Heart left ventricle (tissue), 16 donors: ENCODE measurements at regions not wholly inside any gene's neighbourhood (a gene's known extent, or its start where the extent isn't known, plus 50 kb on each side); places are given as distances from the start of the nearest gene placed in this dataset.

Source experiments
- ATAC-seq, 4 donors: fragments of 200-7000 bp; cut with Tn5 transposase; one replicate each; pipeline ENCODE4 v1.9.1; 2020 to 2022; ENCODE audit warnings: moderate library complexity in 4 of 4, mild to moderate bottlenecking in 3 of 4, moderate number of reproducible peaks in 1 of 4
- DNase-seq, 5 donors: peaks; one replicate each; pipeline ENCODE4 v3.0.0-alpha.2; 2020
- H3K27ac ChIP-seq, 12 donors: fragments of 200-600 bp; sonication (generic) in 4 of 12; one replicate each; pipeline versions ENCODE4 v1.5.0 to v1.8.0; 2016 to 2022; ENCODE audit warnings: mild to moderate bottlenecking in 2 of 12
- H3K27me3 ChIP-seq, 9 donors: fragments of 200-600 bp; sonication (generic) in 2 of 9; one replicate each; pipeline versions ENCODE4 v1.5.1 to v1.8.0; 2016 to 2022; ENCODE audit warnings: mild to moderate bottlenecking in 3 of 9
- H3K36me3 ChIP-seq, 9 donors: fragments of 200-600 bp; sonication (generic) in 2 of 9; one replicate each; pipeline versions ENCODE4 v1.5.0 to v1.8.0; 2018 to 2022; ENCODE audit warnings: mild to moderate bottlenecking in 2 of 9
- H3K4me1 ChIP-seq, 12 donors: fragments of 200-600 bp; sonication (generic) in 4 of 12; one replicate each; pipeline versions ENCODE4 v1.5.0 to v1.8.0; 2016 to 2022; ENCODE audit warnings: mild to moderate bottlenecking in 3 of 12
- H3K4me3 ChIP-seq, 12 donors: fragments of 200-600 bp; sonication (generic) in 4 of 12; one replicate each; pipeline versions ENCODE4 v1.5.0 to v1.8.0; 2017 to 2022; ENCODE audit warnings: mild to moderate bottlenecking in 9 of 12, moderate library complexity in 4 of 12
- H3K9me3 ChIP-seq, 12 donors: fragments of 200-600 bp; sonication (generic) in 4 of 12; one replicate each; pipeline versions ENCODE4 v1.5.0 to v1.8.0; 2016 to 2022; ENCODE audit warnings: mild to moderate bottlenecking in 1 of 12
- POLR2A ChIP-seq, 2 donors: fragments of 450-650 bp; IDR thresholded peaks; one replicate each; pipeline ENCODE4 v1.6.1; 2017; ENCODE audit warnings: antibody characterized with exemption in 2 of 2, mild to moderate bottlenecking in 2 of 2, moderate library complexity in 2 of 2
- WGBS, 4 donors: extraction: QIAGEN DNeasy Blood & Tissue Kit in 2 of 4; methylation state at CpG; one replicate each; pipeline versions ENCODE4 v1.1.5 to v1.1.7; 2013 to 2018; 5-methylcytosine and 5-hydroxymethylcytosine counted together
- intact Hi-C, 10 donors: fragments of 100-400 bp; cut with DNase I; formaldehyde crosslinking; loops; one replicate each; pipeline versions ENCODE4 v1.11.1 to v1.14.2; 2022
- TF ChIP-seq, protein P1 (sequence below), 12 donors: fragments of 200-600 bp; sonication (generic) in 4 of 12; IDR thresholded peaks; one replicate each; pipeline versions ENCODE4 v1.5.0 to v1.8.0; 2018 to 2022; ENCODE audit warnings: antibody characterized with exemption in 12 of 12, mild to moderate bottlenecking in 5 of 12
- donor health status: ischemic (EF 13 %, LVEDD 7.1; RV severe dilation, severe dysfunction).
- donor health status: healthy with polysubstance abuse.
- donor health status: DM: no; HTN: yes; CAD: no.
- donor health status: DM: no; HTN: no; CAD: no.
- donor health status: ischemic (EF 25% LVEDD 6.9; RV normal size, moderate dysfunction).
- donor health status: ischemic (EF 25% LVEDD 5.7; RV mildly dilated, moderate dysfunction).
- donor health status: healthy.
- donor health status: DM: yes; HTN: yes; CAD: no.
- donor health status: ischemic (EF 35%, LVEDD 5.7; RV mildly dilated, moderate dysfunction).
- donor health status: nonischemic (EF 11% LVEDD 7.7; RV severe dilation, severe dysfunction).
- donor health status: DM: yes; HTN: yes; CAD: no.
- donor health status: PGD.
- donor health status: ischemic (EF 29% LVEDD 5.4; RV normal size, mild dysfunction).
- donor health status: nonischemic (EF 23%, LVEDD 6.1; RV moderate dilation, normal function).

DNA sequence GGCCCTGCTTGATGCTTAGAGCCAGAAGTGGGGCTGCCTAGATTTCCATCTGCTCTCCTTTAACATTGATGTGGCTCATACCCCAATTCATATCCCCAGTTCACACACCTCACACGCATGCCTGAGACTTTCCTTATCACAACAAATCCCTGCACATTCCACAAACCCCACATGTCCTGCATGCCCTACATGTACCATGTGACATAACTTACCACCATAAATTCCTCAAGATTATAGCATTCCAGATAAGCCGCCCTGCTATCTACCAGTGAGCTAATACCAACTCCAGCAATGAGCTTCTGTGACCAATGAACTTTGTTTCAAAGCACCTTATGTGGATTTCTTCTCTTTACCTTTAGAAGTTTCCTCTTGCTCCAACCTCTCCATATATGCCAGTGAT lies 104.7 kb upstream of the RAB11FIP2 start:
- H3K9me3 ChIP-seq = peaks cover 0 to 9% (median 0%) of the 10 kb centered on the region in 12 donors
- H3K4me3 ChIP-seq = no peak overlapping the region
- no peaks in the 10 kb centered on the region for H3K36me3 ChIP-seq
- no peak overlapping the region for H3K27ac ChIP-seq
- ATAC-seq = no peak
- no peaks in the 10 kb centered on the region for H3K27me3 ChIP-seq
- intact Hi-C loops = no loop called here
- no peak for DNase-seq
- TF ChIP-seq POLR2A (IDR thresholded peaks at IDR 0.05) = no peak
- TF ChIP-seq, protein P1, sequence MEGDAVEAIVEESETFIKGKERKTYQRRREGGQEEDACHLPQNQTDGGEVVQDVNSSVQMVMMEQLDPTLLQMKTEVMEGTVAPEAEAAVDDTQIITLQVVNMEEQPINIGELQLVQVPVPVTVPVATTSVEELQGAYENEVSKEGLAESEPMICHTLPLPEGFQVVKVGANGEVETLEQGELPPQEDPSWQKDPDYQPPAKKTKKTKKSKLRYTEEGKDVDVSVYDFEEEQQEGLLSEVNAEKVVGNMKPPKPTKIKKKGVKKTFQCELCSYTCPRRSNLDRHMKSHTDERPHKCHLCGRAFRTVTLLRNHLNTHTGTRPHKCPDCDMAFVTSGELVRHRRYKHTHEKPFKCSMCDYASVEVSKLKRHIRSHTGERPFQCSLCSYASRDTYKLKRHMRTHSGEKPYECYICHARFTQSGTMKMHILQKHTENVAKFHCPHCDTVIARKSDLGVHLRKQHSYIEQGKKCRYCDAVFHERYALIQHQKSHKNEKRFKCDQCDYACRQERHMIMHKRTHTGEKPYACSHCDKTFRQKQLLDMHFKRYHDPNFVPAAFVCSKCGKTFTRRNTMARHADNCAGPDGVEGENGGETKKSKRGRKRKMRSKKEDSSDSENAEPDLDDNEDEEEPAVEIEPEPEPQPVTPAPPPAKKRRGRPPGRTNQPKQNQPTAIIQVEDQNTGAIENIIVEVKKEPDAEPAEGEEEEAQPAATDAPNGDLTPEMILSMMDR (IDR thresholded peaks at IDR 0.05) = no peak
- H3K4me1 ChIP-seq = no peaks in the 10 kb centered on the region
- 39 to 50% (median 44%) methylated on average over 2 of the region's 2 CpGs for WGBS, 4 donors

DNA sequence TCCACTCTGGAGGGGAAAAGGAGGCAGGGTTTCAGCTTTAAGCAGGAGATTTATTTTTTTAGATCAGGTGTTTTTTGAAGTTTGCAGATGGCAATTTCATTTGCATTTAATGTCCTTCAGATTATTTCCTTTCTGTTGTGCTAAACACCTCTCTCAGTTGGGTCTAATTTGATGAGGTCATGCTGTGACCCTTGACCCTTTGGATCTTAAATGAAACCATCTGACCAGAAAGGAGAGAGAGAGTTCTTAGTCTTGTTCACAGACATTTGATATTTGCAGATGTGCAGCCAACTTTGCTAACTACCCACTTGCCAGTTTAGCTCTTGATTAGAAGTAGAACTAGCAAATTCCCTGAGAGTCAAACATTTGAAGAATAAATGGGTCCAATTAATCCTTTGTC lies 101.5 kb upstream of the RAB11FIP2 start:
- intact Hi-C loops = no loop called here
- H3K27ac ChIP-seq = no peak overlapping the region
- DNase-seq = no peak
- TF ChIP-seq, protein P1 (IDR thresholded peaks at IDR 0.05) = no peak
- no peak for TF ChIP-seq POLR2A (IDR thresholded peaks at IDR 0.05)
- no peak for ATAC-seq
- H3K36me3 ChIP-seq = no peaks in the 10 kb centered on the region
- H3K4me3 ChIP-seq = no peak overlapping the region
- no peaks in the 10 kb centered on the region for H3K4me1 ChIP-seq
- no peaks in the 10 kb centered on the region for H3K27me3 ChIP-seq
- peaks cover 0 to 3% (median 0%) of the 10 kb centered on the region in 12 donors for H3K9me3 ChIP-seq

DNA sequence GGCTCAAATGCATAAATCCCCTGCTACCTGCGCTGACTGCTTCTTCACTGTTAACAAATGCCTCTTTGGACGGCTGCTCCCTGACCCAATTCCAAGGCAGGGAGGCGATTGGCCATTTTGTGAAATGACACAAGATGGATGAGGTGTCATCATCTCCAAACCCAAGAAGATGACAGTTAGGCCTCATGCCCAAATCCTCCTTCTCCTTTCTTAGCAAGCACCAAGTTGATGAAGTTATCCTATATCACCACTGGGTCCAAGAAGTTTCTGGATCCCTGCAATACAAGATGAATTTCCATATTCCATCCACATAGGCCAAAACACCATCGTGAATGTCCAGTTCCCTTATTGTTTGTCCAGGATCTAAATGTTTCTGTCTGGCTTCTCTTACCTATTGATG lies 98.5 kb upstream of the RAB11FIP2 start:
- no peaks in the 10 kb centered on the region for H3K4me1 ChIP-seq
- intact Hi-C loops = no loop called here
- WGBS, 4 donors = 72 to 85% (median 79%) methylated on average over 4 of the region's 4 CpGs

DNA sequence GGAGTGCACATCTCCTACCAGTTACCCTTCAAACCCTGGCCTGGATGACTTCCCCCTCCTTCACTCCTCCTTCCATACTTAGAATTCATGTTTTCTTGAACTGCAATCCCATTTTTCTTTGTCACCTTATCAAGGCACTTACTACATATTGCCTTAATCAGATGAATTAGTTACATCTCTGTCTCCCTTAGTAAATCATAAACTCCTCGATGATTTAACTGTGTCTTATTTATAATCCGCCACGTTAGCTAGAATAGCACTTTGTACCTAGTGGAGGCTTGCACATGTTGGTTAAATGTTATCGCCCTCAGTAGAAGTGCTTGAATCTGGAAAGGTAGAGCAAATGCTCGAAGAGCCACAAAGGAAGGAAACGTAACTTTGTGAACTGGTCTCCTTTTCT lies 94.7 kb upstream of the RAB11FIP2 start:
- Histone ChIP-seq H3K4me1 (no peaks in the 10 kb centered on the region), H3K27ac (no peak overlapping the region), H3K4me3 (no peak overlapping the region), H3K9me3 (no peaks in the 10 kb centered on the region), H3K36me3 (no peaks in the 10 kb centered on the region), H3K27me3 (no peaks in the 10 kb centered on the region)
- ATAC-seq (no peak), DNase-seq (no peak)
- intact Hi-C loops = no loop called here
- WGBS, 4 donors = 87 to 93% (median 90%) methylated on average over 6 of the region's 6 CpGs
- TF ChIP-seq POLR2A (IDR thresholded peaks at IDR 0.05) = no peak
- TF ChIP-seq, protein P1 (IDR thresholded peaks at IDR 0.05) = no peak

More for the DNA sequence above, 98.5 kb upstream of the RAB11FIP2 start:
- ATAC-seq (no peak), DNase-seq (no peak)
- no peak overlapping the region for H3K4me3 ChIP-seq
- TF ChIP-seq, protein P1 (IDR thresholded peaks at IDR 0.05) = no peak
- TF ChIP-seq POLR2A (IDR thresholded peaks at IDR 0.05) = no peak
- H3K27ac ChIP-seq = no peak overlapping the region
- H3K36me3 ChIP-seq = no peaks in the 10 kb centered on the region
- H3K27me3 ChIP-seq = no peaks in the 10 kb centered on the region
- peaks cover 0 to 3% (median 0%) of the 10 kb centered on the region in 12 donors for H3K9me3 ChIP-seq
